GM23338 (cell line): ENCODE measurements at regions not wholly inside any gene's neighbourhood (a gene's known extent, or its start where the extent isn't known, plus 50 kb on each side); places are given as distances from the start of the nearest gene placed in this dataset.

ENCODE experiments used
- ATAC-seq: fragments of 200-7000 bp; cut with Tn5 transposase; 3 replicates; pipeline ENCODE4 v1.9.1; 2020
- DNase-seq: peaks from one replicate; pipeline ENCODE4 v3.0.0-alpha.2; 2015; ENCODE audit warnings: low spot score
- H2AFZ ChIP-seq: fragments of 200-600 bp; sonication (generic); 2 replicates; pipeline ENCODE4 v1.8.0; 2016; ENCODE audit warnings: antibody characterized with exemption, mild to moderate bottlenecking, moderate library complexity
- H3F3A ChIP-seq: fragments of 200-600 bp; sonication (generic); replicated peaks from 2 replicates; pipeline ENCODE4 v1.8.0; 2017; ENCODE audit warnings: antibody characterized with exemption, mixed run types, low read depth
- H3K27ac ChIP-seq: fragments of 200-600 bp; sonication (generic); 2 replicates; pipeline ENCODE4 v1.6.1; 2016; ENCODE audit warnings: low read depth
- H3K27me3 ChIP-seq: fragments of 200-600 bp; sonication (generic); 2 replicates; pipeline ENCODE4 v1.8.0; 2016; ENCODE audit warnings: mild to moderate bottlenecking, mixed run types, moderate library complexity; ENCODE audit not compliant: insufficient read depth
- H3K36me3 ChIP-seq: fragments of 200-600 bp; sonication (generic); 2 replicates; pipeline ENCODE4 v1.8.0; 2016; ENCODE audit warnings: mild to moderate bottlenecking; ENCODE audit not compliant: insufficient read depth
- H3K4me1 ChIP-seq: fragments of 200-600 bp; sonication (generic); 2 replicates; pipeline ENCODE4 v1.8.0; 2016; ENCODE audit warnings: mild to moderate bottlenecking, moderate library complexity; ENCODE audit not compliant: insufficient read depth
- H3K4me2 ChIP-seq: fragments of 200-600 bp; sonication (generic); 2 replicates; pipeline ENCODE4 v1.7.1; 2017; ENCODE audit warnings: mixed run types
- H3K4me3 ChIP-seq: fragments of 200-600 bp; sonication (generic); 2 replicates; pipeline ENCODE4 v1.6.1; 2016; ENCODE audit warnings: mixed run types
- H3K79me2 ChIP-seq: fragments of 200-600 bp; sonication (generic); replicated peaks from 2 replicates; pipeline ENCODE4 v1.8.0; 2017; ENCODE audit warnings: mild to moderate bottlenecking; ENCODE audit not compliant: insufficient read depth
- H3K9me2 ChIP-seq: fragments of 200-600 bp; sonication (generic); 2 replicates; pipeline ENCODE4 v1.8.0; 2017; ENCODE audit not compliant: insufficient read depth
- H4K20me1 ChIP-seq: fragments of 200-600 bp; sonication (generic); replicated peaks from 2 replicates; pipeline ENCODE4 v1.8.0; 2017; ENCODE audit warnings: mild to moderate bottlenecking; ENCODE audit not compliant: insufficient read depth
- H3K27ac Mint-ChIP-seq: 2 replicates; pipeline ENCODE4 v1.8.0; 2020; ENCODE audit warnings: inconsistent platforms, mild to moderate bottlenecking, moderate library complexity, mixed read lengths
- H3K27me3 Mint-ChIP-seq: 3 replicates; pipeline ENCODE4 v1.8.0; 2022; ENCODE audit warnings: low read depth, mild to moderate bottlenecking, moderate library complexity, mixed read lengths, inconsistent platforms; ENCODE audit not compliant: insufficient read depth, poor library complexity
- H3K36me3 Mint-ChIP-seq: 3 replicates; pipeline ENCODE4 v1.8.0; 2021; ENCODE audit warnings: low read depth, mild to moderate bottlenecking, inconsistent platforms, moderate library complexity, mixed read lengths
- H3K4me1 Mint-ChIP-seq: 3 replicates; pipeline ENCODE4 v1.8.0; 2020; ENCODE audit warnings: mild to moderate bottlenecking, inconsistent platforms, mixed read lengths
- H3K4me3 Mint-ChIP-seq: 3 replicates; pipeline ENCODE4 v1.8.0; 2021; ENCODE audit warnings: moderate library complexity, mild to moderate bottlenecking, inconsistent platforms, mixed read lengths
- H3K9me3 Mint-ChIP-seq: 3 replicates; pipeline ENCODE4 v1.8.0; 2020; ENCODE audit warnings: moderate library complexity, mild to moderate bottlenecking, inconsistent platforms, mixed read lengths
- CTCF ChIP-seq, 2 experiments: fragments of 200-600 bp in 1 of 2; sonication (generic) in 1 of 2; conservative IDR thresholded peaks; 2 replicates each; pipeline versions ENCODE4 v1.5.1 to v1.6.1; 2016 to 2017; ENCODE audit warnings: antibody characterized with exemption in 2 of 2, low read depth in 2 of 2, mild to moderate bottlenecking in 2 of 2, moderate library complexity in 1 of 2
- ETS1 ChIP-seq: IDR thresholded peaks from 2 replicates; pipeline ENCODE4 v1.6.1; 2016; ENCODE audit warnings: antibody characterized with exemption
- EZH2 ChIP-seq: fragments of 200-600 bp; sonication (generic); IDR thresholded peaks from one replicate; pipeline ENCODE4 v1.8.0; 2017; ENCODE audit warnings: antibody characterized with exemption, mild to moderate bottlenecking, low read depth; ENCODE audit not compliant: unreplicated experiment
- JUNB ChIP-seq: IDR thresholded peaks from one replicate; pipeline ENCODE4 v1.6.1; 2016; ENCODE audit warnings: antibody characterized with exemption; ENCODE audit not compliant: unreplicated experiment
- NANOG ChIP-seq: IDR thresholded peaks from 2 replicates; pipeline ENCODE4 v1.6.1; 2016; ENCODE audit warnings: antibody characterized with exemption, borderline replicate concordance
- POLR2AphosphoS5 ChIP-seq: IDR thresholded peaks from 2 replicates; pipeline ENCODE4 v1.6.1; 2016; ENCODE audit warnings: antibody characterized with exemption, low read depth
- STAT1 ChIP-seq: IDR thresholded peaks from one replicate; pipeline ENCODE4 v1.6.1; 2016; ENCODE audit warnings: antibody characterized with exemption; ENCODE audit not compliant: unreplicated experiment
- ZNF114 ChIP-seq: fragments of 250-450 bp; sonication (Bioruptor Pico); IDR thresholded peaks from 2 replicates; pipeline ENCODE4 v1.5.0; 2020; ENCODE audit warnings: mild to moderate bottlenecking, moderate library complexity
- ZNF462 ChIP-seq: fragments of 250-450 bp; sonication (Bioruptor Pico); IDR thresholded peaks from 2 replicates; pipeline ENCODE4 v1.5.0; 2020; ENCODE audit warnings: mild to moderate bottlenecking, moderate library complexity

GRCh38 chr9:81848472-81848871 is 79.8 kb upstream of the SPATA31D4 start:
- H3K36me3 ChIP-seq = no peaks in the 10 kb centered on the region
- H4K20me1 ChIP-seq = no peaks in the 10 kb centered on the region
- no peaks in the 10 kb centered on the region for H3K79me2 ChIP-seq
- no peak overlapping the region for H3K4me2 ChIP-seq
- H3F3A ChIP-seq = no peaks in the 10 kb centered on the region
- H3K36me3 Mint-ChIP-seq = no peaks in the 10 kb centered on the region
- no peaks in the 10 kb centered on the region; the same call in 1 of the 2 replicates for H3K4me1 ChIP-seq
- no peaks in the 10 kb centered on the region for H3K9me2 ChIP-seq
- no peak overlapping the region for H3K4me3 ChIP-seq
- H3K4me1 Mint-ChIP-seq = peaks cover 9% of the 10 kb centered on the region; the same call in 2 of the 3 replicates
- no peak overlapping the region for H3K27ac Mint-ChIP-seq
- DNase-seq (peak; percentile 25), ATAC-seq (no peak)
- no peaks in the 10 kb centered on the region for H3K9me3 Mint-ChIP-seq
- no peak overlapping the region for H3K27ac ChIP-seq
- no peaks in the 10 kb centered on the region for H3K27me3 ChIP-seq
- no peak overlapping the region for H2AFZ ChIP-seq
- TF ChIP-seq ZNF462 (CRISPR knock-in tag) = no peak
- TF ChIP-seq POLR2AphosphoS5 = no peak
- peak; percentile 45 to 58 for TF ChIP-seq CTCF (conservative IDR thresholded peaks at IDR 0.05; ENCODE audit: low read depth in 2 of 2)
- no peak overlapping the region for H3K4me3 Mint-ChIP-seq
- H3K27me3 Mint-ChIP-seq = no peaks in the 10 kb centered on the region

DNA sequence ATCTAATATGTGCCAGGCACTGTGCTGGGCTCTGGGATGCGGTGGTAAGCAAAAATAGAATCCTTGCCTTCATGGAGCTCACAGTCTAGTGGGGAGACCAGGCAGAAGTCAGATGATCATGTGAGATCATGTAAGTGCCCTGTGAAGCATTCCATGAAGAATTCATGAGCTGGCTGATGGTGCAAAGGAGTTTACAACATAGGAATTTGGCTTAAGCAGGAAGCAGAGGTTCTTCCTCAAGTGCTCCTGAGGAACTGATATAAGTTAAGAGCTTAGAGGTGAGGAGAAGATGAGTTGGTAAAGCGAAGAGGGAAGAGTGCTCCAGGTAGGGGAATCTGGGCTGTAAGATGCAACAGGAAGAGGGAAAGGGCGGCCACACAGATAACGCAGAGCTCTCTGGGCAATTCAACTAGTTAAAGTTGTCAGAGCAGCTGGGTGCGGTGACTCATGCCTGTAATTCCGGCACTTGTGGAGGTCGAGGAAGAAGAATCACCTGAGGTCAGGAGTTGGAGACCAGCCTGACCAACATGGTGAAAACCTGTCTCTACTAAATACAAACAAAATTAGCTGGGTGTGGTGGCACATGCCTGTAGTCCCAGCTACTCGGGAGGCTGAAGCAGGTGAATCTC is 78.5 kb upstream of the SPATA31D4 start:
- H2AFZ ChIP-seq = no peak overlapping the region
- Mint-ChIP-seq H3K27ac (no peak overlapping the region), H3K27me3 (no peaks in the 10 kb centered on the region), H3K4me1 (no peaks in the 10 kb centered on the region), H3K9me3 (no peaks in the 10 kb centered on the region), H3K4me3 (no peak overlapping the region), H3K36me3 (no peaks in the 10 kb centered on the region)
- H3K79me2 ChIP-seq = no peaks in the 10 kb centered on the region
- no peaks in the 10 kb centered on the region for H4K20me1 ChIP-seq
- no peaks in the 10 kb centered on the region for H3K4me1 ChIP-seq
- H3K27ac ChIP-seq = no peak overlapping the region
- no peaks in the 10 kb centered on the region for H3K9me2 ChIP-seq
- no peak overlapping the region for H3K4me2 ChIP-seq
- no peaks in the 10 kb centered on the region for H3F3A ChIP-seq
- no peaks in the 10 kb centered on the region for H3K36me3 ChIP-seq
- H3K4me3 ChIP-seq = no peak overlapping the region
- ATAC-seq (no peak), DNase-seq (peak; percentile 10)
- H3K27me3 ChIP-seq = no peaks in the 10 kb centered on the region
- TF ChIP-seq ZNF114 (CRISPR knock-in tag) = no peak
- no peak for TF ChIP-seq ETS1
- no peak for TF ChIP-seq STAT1
- no peak for TF ChIP-seq NANOG
- TF ChIP-seq POLR2AphosphoS5 = no peak
- TF ChIP-seq JUNB = no peak
- no peak for TF ChIP-seq CTCF (conservative IDR thresholded peaks at IDR 0.05; ENCODE audit: low read depth in 2 of 2)
- no peak for TF ChIP-seq EZH2
